ENCODE measurements at regions not wholly inside any gene's neighbourhood (a gene's known extent, or its start where the extent isn't known, plus 50 kb on each side); places are given as distances from the start of the nearest gene placed in this dataset.

GRCh38 chr5:102591650-102592049 is 92.8 kb upstream of the SLCO6A1 start:
- Histone ChIP-seq H3K36me3 (ENCODE audit: control insufficient read depth in 2 of 4, insufficient read depth in 4 of 4, low read length in 3 of 4) (no peaks in the 10 kb centered on the region), H4K91ac (replicated peaks; ENCODE audit: insufficient read length, low read length) (no peak overlapping the region), H3K4ac (replicated peaks; ENCODE audit: insufficient read length, low read depth, low read length) (no peak overlapping the region), H3K14ac (ENCODE audit: insufficient read length) (no peak overlapping the region), H2BK120ac (replicated peaks; ENCODE audit: low read depth, low read length) (no peak overlapping the region), H3K79me1 (ENCODE audit: low read depth, low read length) (no peaks in the 10 kb centered on the region), H3K27ac (ENCODE audit: low read depth, low read length) (no peak overlapping the region), H3K4me1 (replicated peaks in 1 of 4; ENCODE audit: control insufficient read depth in 3 of 4, insufficient read depth in 4 of 4, low read length in 3 of 4) (no peaks in the 10 kb centered on the region), H3K27me3 (replicated peaks in 1 of 4; ENCODE audit: control insufficient read depth in 3 of 4, extremely low read depth in 1 of 4, insufficient read depth in 3 of 4, low read length in 3 of 4) (no peaks in the 10 kb centered on the region), H3K23ac (ENCODE audit: insufficient read length) (no peak overlapping the region), H4K5ac (ENCODE audit: insufficient read length, low read depth, low read length) (no peak overlapping the region), H2BK15ac (ENCODE audit: low read length) (no peak overlapping the region), H3K4me3 (ENCODE audit: extremely low read depth in 1 of 4, insufficient read depth in 2 of 4, low read depth in 3 of 4, low read length in 4 of 4) (no peak overlapping the region), H3K4me2 (ENCODE audit: insufficient read depth in 1 of 2, low read depth in 2 of 2, low read length in 2 of 2) (no peak overlapping the region), H3K9me3 (ENCODE audit: insufficient read depth in 2 of 2, low read depth in 1 of 2, low read length in 1 of 2) (peaks cover 0 to 4% of the 10 kb centered on the region in 2 experiments; a peak in 1 of 4 replicates), H2AFZ (ENCODE audit: low read length) (no peak overlapping the region), H3K23me2 (ENCODE audit: low read depth, low read length) (no peaks in the 10 kb centered on the region), H3K79me2 (ENCODE audit: control insufficient read depth in 1 of 2, insufficient read depth in 2 of 2, low read length in 2 of 2) (no peaks in the 10 kb centered on the region), H2AK5ac (ENCODE audit: low read depth, low read length) (no peak overlapping the region), H3K56ac (replicated peaks; ENCODE audit: insufficient read length, low read depth, low read length) (no peak overlapping the region), H2BK5ac (ENCODE audit: low read depth, low read length) (no peak overlapping the region), H3K9ac (replicated peaks in 1 of 4; ENCODE audit: extremely low read depth in 1 of 4, low read depth in 3 of 4, low read length in 3 of 4) (no peak overlapping the region), H2BK20ac (ENCODE audit: low read length) (no peak overlapping the region), H4K8ac (ENCODE audit: extremely low read depth, insufficient read depth, low read length) (no peak overlapping the region), H4K20me1 (replicated peaks in 1 of 2; ENCODE audit: control insufficient read depth in 1 of 2, insufficient read depth in 2 of 2, low read length in 2 of 2) (no peaks in the 10 kb centered on the region), H3K18ac (ENCODE audit: extremely low read depth, low read length) (no peak overlapping the region), H2BK12ac (ENCODE audit: low read depth, low read length) (no peak overlapping the region)
- ChIA-PET CTCF (ENCODE audit: partially characterized antibody) (interaction anchor here (1.7 kb wide), 1 partner anchor 10 kb away, joined by 4 read pairs; no protein-coding TSS in a partner anchor), POLR2A (ENCODE audit: partially characterized antibody) (no interaction called here)
- no peak for DNase-seq (ENCODE audit: low read depth in 1 of 2, low spot score in 2 of 2)
- no peak for FAIRE-seq
- WGBS, 2 experiments (ENCODE audit: extremely low coverage in 1 of 2, insufficient coverage in 1 of 2, insufficient read length in 1 of 2, insufficient replicate concordance in 2 of 2, low coverage in 1 of 2, low lambda C conversion rate in 2 of 2, missing lambda C conversion rate in 1 of 2) = 87% methylated on average over 5 of the region's 5 CpGs; no CpG with 5 or more reads in 1 of the 2 experiments
- no peak for TF ChIP-seq TCF12 (IDR thresholded peaks at IDR 0.05; ENCODE audit: low read depth, low read length)
- no peak for TF ChIP-seq PHF8 (conservative IDR thresholded peaks at IDR 0.05; ENCODE audit: low read depth, low read length)
- TF ChIP-seq YY1 (IDR thresholded peaks at IDR 0.05; ENCODE audit: low read depth, low read length) = no peak
- TF ChIP-seq CTCF (IDR thresholded peaks at IDR 0.05; ENCODE audit: control extremely low read depth in 1 of 3, insufficient read depth in 1 of 3, low read depth in 1 of 3, low read length in 3 of 3) = no peak
- TF ChIP-seq ZNF274 (IDR thresholded peaks at IDR 0.05; ENCODE audit: borderline replicate concordance, extremely low read depth, low read length) = no peak
- no peak for TF ChIP-seq SIX5 (IDR thresholded peaks at IDR 0.05; ENCODE audit: low read depth, low read length)
- TF ChIP-seq, protein P1, sequence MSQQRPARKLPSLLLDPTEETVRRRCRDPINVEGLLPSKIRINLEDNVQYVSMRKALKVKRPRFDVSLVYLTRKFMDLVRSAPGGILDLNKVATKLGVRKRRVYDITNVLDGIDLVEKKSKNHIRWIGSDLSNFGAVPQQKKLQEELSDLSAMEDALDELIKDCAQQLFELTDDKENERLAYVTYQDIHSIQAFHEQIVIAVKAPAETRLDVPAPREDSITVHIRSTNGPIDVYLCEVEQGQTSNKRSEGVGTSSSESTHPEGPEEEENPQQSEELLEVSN (IDR thresholded peaks at IDR 0.05) = no peak
- no peak for TF ChIP-seq SUZ12 (IDR thresholded peaks at IDR 0.05; ENCODE audit: low read length)
- no peak for TF ChIP-seq POU5F1 (IDR thresholded peaks at IDR 0.05; ENCODE audit: low read depth, low read length)
- no peak for TF ChIP-seq EP300 (IDR thresholded peaks at IDR 0.05; ENCODE audit: borderline replicate concordance in 1 of 2, low read depth in 2 of 2, low read length in 2 of 2)
- TF ChIP-seq ASH2L (IDR thresholded peaks at IDR 0.05; ENCODE audit: low read length) = no peak
- TF ChIP-seq CHD1 (IDR thresholded peaks at IDR 0.05; ENCODE audit: low read depth, low read length) = no peak
